RWPE2 (cell line): ENCODE measurements at regions not wholly inside any gene's neighbourhood (a gene's known extent, or its start where the extent isn't known, plus 50 kb on each side); places are given as distances from the start of the nearest gene placed in this dataset.
"Not testable (repeated sequence)": the region's sequence is repeated elsewhere in the genome, so short reads cannot be mapped to it uniquely, and the experiment has no call there.

ENCODE experiments used
- ATAC-seq: fragments of 200-7000 bp; cut with Tn5 transposase; 3 replicates; pipeline ENCODE4 v1.9.1; 2021; ENCODE audit warnings: low read depth
- DNase-seq: peaks from one replicate; pipeline ENCODE4 v3.0.0-alpha.2; 2020; ENCODE audit warnings: low spot score
- H3K27ac ChIP-seq: fragments of 450-650 bp; 2 replicates; pipeline ENCODE4 v1.5.1; 2017; ENCODE audit warnings: mild to moderate bottlenecking; ENCODE audit not compliant: poor library complexity, severe bottlenecking
- H3K27me3 ChIP-seq: fragments of 250-450 bp; sonication (Bioruptor Pico); 2 replicates; pipeline ENCODE4 v1.5.1; 2021; ENCODE audit warnings: mild to moderate bottlenecking, moderate library complexity; ENCODE audit not compliant: insufficient read depth, poor library complexity, severe bottlenecking
- H3K36me3 ChIP-seq: fragments of 250-450 bp; sonication (Bioruptor Pico); 2 replicates; pipeline ENCODE4 v1.5.1; 2020; ENCODE audit warnings: low read depth, mild to moderate bottlenecking, moderate library complexity
- H3K4me1 ChIP-seq: fragments of 250-450 bp; sonication (Bioruptor Pico); 2 replicates; pipeline ENCODE4 v1.5.1; 2021; ENCODE audit warnings: mild to moderate bottlenecking, moderate library complexity; ENCODE audit not compliant: insufficient read depth, poor library complexity, severe bottlenecking
- H3K4me3 ChIP-seq: fragments of 250-450 bp; sonication (Bioruptor Pico); 2 replicates; pipeline ENCODE4 v1.5.1; 2021; ENCODE audit warnings: mild to moderate bottlenecking, moderate library complexity; ENCODE audit not compliant: severe bottlenecking
- H3K9me3 ChIP-seq: fragments of 250-450 bp; sonication (Bioruptor Pico); 2 replicates; pipeline ENCODE4 v1.5.1; 2021; ENCODE audit warnings: mild to moderate bottlenecking, moderate library complexity; ENCODE audit not compliant: severe bottlenecking
- TF ChIP-seq, protein P1 (sequence below): fragments of 450-650 bp; IDR thresholded peaks from one replicate; pipeline ENCODE4 v1.5.1; 2017; ENCODE audit warnings: mild to moderate bottlenecking, moderate library complexity; ENCODE audit not compliant: poor library complexity, severe bottlenecking

GRCh38 chr3:164408326-164408725 is 670.0 kb downstream of the SI start:
- Histone ChIP-seq H3K4me1 (peaks cover 4% of the 10 kb centered on the region), H3K27me3 (no peaks in the 10 kb centered on the region), H3K27ac (no peak overlapping the region), H3K4me3 (no peak overlapping the region), H3K9me3 (no peaks in the 10 kb centered on the region), H3K36me3 (no peaks in the 10 kb centered on the region)
- TF ChIP-seq, protein P1, sequence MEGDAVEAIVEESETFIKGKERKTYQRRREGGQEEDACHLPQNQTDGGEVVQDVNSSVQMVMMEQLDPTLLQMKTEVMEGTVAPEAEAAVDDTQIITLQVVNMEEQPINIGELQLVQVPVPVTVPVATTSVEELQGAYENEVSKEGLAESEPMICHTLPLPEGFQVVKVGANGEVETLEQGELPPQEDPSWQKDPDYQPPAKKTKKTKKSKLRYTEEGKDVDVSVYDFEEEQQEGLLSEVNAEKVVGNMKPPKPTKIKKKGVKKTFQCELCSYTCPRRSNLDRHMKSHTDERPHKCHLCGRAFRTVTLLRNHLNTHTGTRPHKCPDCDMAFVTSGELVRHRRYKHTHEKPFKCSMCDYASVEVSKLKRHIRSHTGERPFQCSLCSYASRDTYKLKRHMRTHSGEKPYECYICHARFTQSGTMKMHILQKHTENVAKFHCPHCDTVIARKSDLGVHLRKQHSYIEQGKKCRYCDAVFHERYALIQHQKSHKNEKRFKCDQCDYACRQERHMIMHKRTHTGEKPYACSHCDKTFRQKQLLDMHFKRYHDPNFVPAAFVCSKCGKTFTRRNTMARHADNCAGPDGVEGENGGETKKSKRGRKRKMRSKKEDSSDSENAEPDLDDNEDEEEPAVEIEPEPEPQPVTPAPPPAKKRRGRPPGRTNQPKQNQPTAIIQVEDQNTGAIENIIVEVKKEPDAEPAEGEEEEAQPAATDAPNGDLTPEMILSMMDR = no peak
- DNase-seq = no peak
- ATAC-seq = peak; percentile 42; the same call in 2 of the 3 replicates

DNA sequence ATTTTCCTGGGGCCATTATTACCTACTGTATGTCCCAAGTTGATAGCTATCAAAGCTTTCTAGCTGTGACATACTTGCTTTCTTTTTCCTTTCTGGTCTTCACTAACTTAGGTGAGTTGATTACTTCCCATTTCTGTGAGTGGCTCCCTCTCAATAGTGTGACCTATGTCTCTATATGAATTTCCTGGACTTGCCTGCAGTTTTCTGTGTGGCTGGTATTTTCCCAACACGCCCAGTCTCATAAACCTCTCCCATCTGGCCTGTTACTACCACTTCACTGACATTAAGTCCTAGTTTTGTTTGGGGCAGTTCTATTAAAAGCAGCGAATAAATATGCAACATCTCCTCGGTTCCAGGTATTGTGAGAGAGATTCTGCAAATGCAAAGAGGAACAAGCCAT is 671.2 kb downstream of the SI start:
- no peak overlapping the region for H3K4me3 ChIP-seq
- DNase-seq (no peak), ATAC-seq (no peak)
- H3K4me1 ChIP-seq = peaks cover 4% of the 10 kb centered on the region
- no peaks in the 10 kb centered on the region for H3K27me3 ChIP-seq
- TF ChIP-seq, protein P1 = no peak
- no peaks in the 10 kb centered on the region for H3K9me3 ChIP-seq
- no peak overlapping the region for H3K27ac ChIP-seq
- no peaks in the 10 kb centered on the region for H3K36me3 ChIP-seq

DNA sequence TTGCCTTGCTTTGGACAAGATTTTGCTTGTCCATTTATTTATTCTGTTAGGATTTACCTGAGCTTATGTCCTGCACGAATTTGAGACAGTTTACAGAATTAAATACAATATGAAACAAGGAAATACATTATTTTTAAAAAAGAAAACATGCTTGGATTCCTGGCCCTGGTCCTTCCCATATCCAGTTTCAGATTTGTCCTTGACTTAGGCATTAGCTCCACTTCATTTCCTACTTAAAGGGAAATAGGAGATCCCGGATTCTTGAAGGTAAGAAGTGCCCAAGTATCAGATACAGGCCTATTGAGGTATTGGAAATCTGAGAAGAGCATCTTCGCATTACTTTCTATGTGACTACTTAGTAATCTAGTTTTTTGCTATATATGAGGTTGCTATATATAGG is 672.0 kb downstream of the SI start:
- ATAC-seq (no peak), DNase-seq (no peak)
- H3K4me1 ChIP-seq = peaks cover 4% of the 10 kb centered on the region
- TF ChIP-seq, protein P1 = no peak
- H3K4me3 ChIP-seq = no peak overlapping the region
- H3K9me3 ChIP-seq = no peaks in the 10 kb centered on the region
- no peaks in the 10 kb centered on the region for H3K36me3 ChIP-seq
- no peak overlapping the region for H3K27ac ChIP-seq
- H3K27me3 ChIP-seq = no peaks in the 10 kb centered on the region

- Histone ChIP-seq H3K27me3 (no peaks in the 10 kb centered on the region), H3K27ac (no peak overlapping the region), H3K4me3 (no peak overlapping the region), H3K4me1 (no peaks in the 10 kb centered on the region), H3K9me3 (no peaks in the 10 kb centered on the region), H3K36me3 (no peaks in the 10 kb centered on the region)
- ATAC-seq = no peak
- DNase-seq = peak; percentile 20
- TF ChIP-seq, protein P1 = no peak
Measured at GRCh38 chr3:164401923-164402322, 676.4 kb downstream of the SI start.

DNA sequence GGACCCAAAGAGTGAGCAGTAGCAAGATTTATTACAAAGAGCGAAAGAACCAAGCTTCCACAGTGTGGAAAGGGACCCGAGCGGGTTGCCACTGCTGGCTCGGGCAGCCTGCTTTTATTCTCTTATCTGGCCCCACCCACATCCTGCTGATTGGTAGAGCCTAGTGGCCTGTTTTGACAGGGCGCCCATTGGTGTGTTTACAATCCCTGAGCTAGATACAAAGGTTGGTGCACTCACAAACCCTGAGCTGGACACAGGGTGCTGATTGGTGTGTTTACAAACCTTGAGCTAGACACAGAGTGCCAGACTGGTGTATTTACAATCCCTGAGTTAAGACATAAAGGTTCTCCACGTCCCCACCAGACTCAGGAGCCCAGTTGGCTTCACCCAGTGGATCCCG is 676.9 kb downstream of the SI start:
- not testable (repeated sequence) for H3K4me3 ChIP-seq, H3K27me3 ChIP-seq, H3K4me1 ChIP-seq, DNase-seq, H3K9me3 ChIP-seq, ATAC-seq, H3K27ac ChIP-seq, H3K36me3 ChIP-seq
